Vagina (tissue), 2 donors: ENCODE measurements at regions not wholly inside any gene's neighbourhood (a gene's known extent, or its start where the extent isn't known, plus 50 kb on each side); places are given as distances from the start of the nearest gene placed in this dataset.
"Not testable (repeated sequence)": the region's sequence is repeated elsewhere in the genome, so short reads cannot be mapped to it uniquely, and the experiment has no call there.

Source experiments
- DNase-seq, 2 donors: peaks; one replicate each; pipeline ENCODE4 v3.0.0-alpha.2; 2017; ENCODE audit errors: extremely low spot score in 2 of 2
- H3K27ac ChIP-seq: fragments of 200-600 bp; sonication (generic); one replicate; pipeline ENCODE4 v1.5.1; 2019
- H3K27me3 ChIP-seq: fragments of 200-600 bp; sonication (generic); one replicate; pipeline ENCODE4 v1.5.1; 2019
- H3K36me3 ChIP-seq, 2 donors: fragments of 200-600 bp; sonication (generic); one replicate each; pipeline ENCODE4 v1.5.1; 2017 to 2019
- H3K4me1 ChIP-seq: fragments of 200-600 bp; sonication (generic); one replicate; pipeline ENCODE4 v1.5.1; 2019
- H3K4me3 ChIP-seq, 2 donors: fragments of 200-600 bp; sonication (generic); 1 replicate in 1 of 2; 2 replicates in 1 of 2; pipeline ENCODE4 v1.5.1; 2016 to 2019
- H3K9me3 ChIP-seq: fragments of 200-600 bp; sonication (generic); one replicate; pipeline ENCODE4 v1.5.1; 2019
- CTCF ChIP-seq, 3 experiments: fragments of 450-650 bp in 2 of 3; fragments of 200-600 bp in 1 of 3; sonication (generic) in 1 of 3; IDR thresholded peaks; one replicate each; pipeline ENCODE4 v1.5.1; 2017 to 2019; ENCODE audit warnings: antibody characterized with exemption in 3 of 3, mild to moderate bottlenecking in 2 of 3, moderate library complexity in 2 of 3
- POLR2A ChIP-seq, 2 donors: fragments of 450-650 bp; IDR thresholded peaks; one replicate each; pipeline ENCODE4 v1.6.1; 2017; ENCODE audit warnings: antibody characterized with exemption in 2 of 2, mild to moderate bottlenecking in 2 of 2, moderate library complexity in 2 of 2
- POLR2AphosphoS5 ChIP-seq, 2 donors: sonication (generic); formaldehyde crosslinking; IDR thresholded peaks; one replicate each; pipeline ENCODE4 v1.9.0; 2017; ENCODE audit warnings: antibody characterized with exemption in 2 of 2, mild to moderate bottlenecking in 2 of 2, low read depth in 1 of 2; ENCODE audit not compliant: insufficient read depth in 1 of 2
- intact Hi-C: fragments of 100-400 bp; cut with DNase I; formaldehyde crosslinking; loops from one replicate; pipeline ENCODE4 v1.15.1; 2023

- no peak overlapping the region for H3K4me3 ChIP-seq
- peaks cover 5% of the 10 kb centered on the region for H3K4me1 ChIP-seq
- no peaks in the 10 kb centered on the region for H3K9me3 ChIP-seq
- intact Hi-C loops, result no loop called here
- DNase-seq, result no peak
- H3K27me3 ChIP-seq, result no peaks in the 10 kb centered on the region
- no peak for TF ChIP-seq CTCF (IDR thresholded peaks at IDR 0.05)
- no peak for TF ChIP-seq POLR2AphosphoS5 (IDR thresholded peaks at IDR 0.05; ENCODE audit: insufficient read depth in 1 of 2, low read depth in 1 of 2)
- TF ChIP-seq POLR2A (IDR thresholded peaks at IDR 0.05), result no peak
- no peaks in the 10 kb centered on the region for H3K36me3 ChIP-seq
- H3K27ac ChIP-seq, result no peak overlapping the region
These were observed 131.0 kb upstream of the KLF3 start for GRCh38 chr4:38532908-38533499.

GRCh38 chr4:38534344-38535045, 129.5 kb upstream of the KLF3 start:
- no peak for DNase-seq
- Histone ChIP-seq H3K36me3 (no peaks in the 10 kb centered on the region), H3K4me1 (peaks cover 4% of the 10 kb centered on the region), H3K9me3 (no peaks in the 10 kb centered on the region), H3K27ac (no peak overlapping the region), H3K4me3 (no peak overlapping the region), H3K27me3 (no peaks in the 10 kb centered on the region)
- intact Hi-C loops, result no loop called here
- no peak for TF ChIP-seq POLR2A (IDR thresholded peaks at IDR 0.05)
- no peak for TF ChIP-seq CTCF (IDR thresholded peaks at IDR 0.05)
- TF ChIP-seq POLR2AphosphoS5 (IDR thresholded peaks at IDR 0.05; ENCODE audit: insufficient read depth in 1 of 2, low read depth in 1 of 2), result no peak

- DNase-seq, H3K27ac ChIP-seq, H3K4me3 ChIP-seq, intact Hi-C loops, H3K36me3 ChIP-seq, H3K9me3 ChIP-seq, H3K27me3 ChIP-seq, H3K4me1 ChIP-seq: not testable (repeated sequence)
These were observed 128.9 kb upstream of the KLF3 start for GRCh38 chr4:38535071-38535470.

- Histone ChIP-seq H3K9me3 (no peaks in the 10 kb centered on the region), H3K36me3 (no peaks in the 10 kb centered on the region), H3K4me1 (no peaks in the 10 kb centered on the region), H3K4me3 (no peak overlapping the region), H3K27ac (no peak overlapping the region), H3K27me3 (no peaks in the 10 kb centered on the region)
- TF ChIP-seq POLR2A (IDR thresholded peaks at IDR 0.05) (no peak), POLR2AphosphoS5 (IDR thresholded peaks at IDR 0.05; ENCODE audit: insufficient read depth in 1 of 2, low read depth in 1 of 2) (no peak), CTCF (IDR thresholded peaks at IDR 0.05) (no peak)
- no peak for DNase-seq
- intact Hi-C loops, result no loop called here
These were observed 128.3 kb upstream of the KLF3 start for GRCh38 chr4:38535717-38536116.

GRCh38 chr4:38536716-38537115, 127.3 kb upstream of the KLF3 start:
- Histone ChIP-seq H3K4me3 (no peak overlapping the region), H3K4me1 (no peaks in the 10 kb centered on the region), H3K27ac (no peak overlapping the region), H3K9me3 (no peaks in the 10 kb centered on the region), H3K27me3 (no peaks in the 10 kb centered on the region), H3K36me3 (no peaks in the 10 kb centered on the region)
- no peak for DNase-seq
- TF ChIP-seq POLR2AphosphoS5 (IDR thresholded peaks at IDR 0.05; ENCODE audit: insufficient read depth in 1 of 2, low read depth in 1 of 2), result no peak
- no peak for TF ChIP-seq CTCF (IDR thresholded peaks at IDR 0.05)
- no peak for TF ChIP-seq POLR2A (IDR thresholded peaks at IDR 0.05)
- intact Hi-C loops, result no loop called here
